B cell (primary cell): ENCODE measurements at regions not wholly inside any gene's neighbourhood (a gene's known extent, or its start where the extent isn't known, plus 50 kb on each side); places are given as distances from the start of the nearest gene placed in this dataset.
"Not testable (repeated sequence)": the region's sequence is repeated elsewhere in the genome, so short reads cannot be mapped to it uniquely, and the experiment has no call there.

Experiments used
- ATAC-seq: fragments of 200-7000 bp; cut with Tn5 transposase; one replicate; pipeline ENCODE4 v1.10.0; 2021; ENCODE audit warnings: low read depth, mild to moderate bottlenecking, moderate number of reproducible peaks, moderate library complexity
- CTCF ChIA-PET: fragments of 350-600 bp; sonication (Branson Sonifier 250); formaldehyde crosslinking; loops from one replicate; lab custom pipeline; 2021; ENCODE audit warnings: antibody characterized with exemption, inconsistent platforms; lab: Charles Lee
- POLR2A ChIA-PET: fragments of 350-600 bp; sonication (Branson Sonifier 250); formaldehyde crosslinking; loops from one replicate; lab custom pipeline; 2021; ENCODE audit warnings: antibody characterized with exemption; lab: Charles Lee
- DNase-seq: peaks from one replicate; pipeline ENCODE4 v3.0.0; 2013
- H2AFZ ChIP-seq: 2 replicates; pipeline ENCODE4 v1.6.1; 2012; ENCODE audit warnings: mild to moderate bottlenecking, low read depth, low read length; ENCODE audit not compliant: insufficient read depth, poor library complexity, severe bottlenecking
- H3K27ac ChIP-seq, 2 donors: 1 replicate in 1 of 2; 2 replicates in 1 of 2; pipeline ENCODE4 v1.5.1; 2012 to 2013; ENCODE audit warnings: low read length in 2 of 2, mild to moderate bottlenecking in 2 of 2, moderate library complexity in 1 of 2
- H3K27me3 ChIP-seq, 4 experiments: fragments of 200-600 bp in 1 of 4; sonication (generic) in 1 of 4; replicated peaks in 1 of 4; 1 replicate in 2 of 4; 2 replicates in 2 of 4; pipeline versions ENCODE4 v1.6.1 to v1.7.0; 2013 to 2016; ENCODE audit warnings: low read length in 3 of 4, mild to moderate bottlenecking in 2 of 4, mixed read lengths in 1 of 4, moderate library complexity in 1 of 4; ENCODE audit not compliant: insufficient read depth in 4 of 4, control insufficient read depth in 3 of 4; ENCODE audit errors: control extremely low read depth in 1 of 4
- H3K36me3 ChIP-seq, 2 experiments: replicated peaks in 1 of 2; 1 replicate in 1 of 2; 2 replicates in 1 of 2; pipeline versions ENCODE4 v1.6.1 to v1.7.1; 2013; ENCODE audit warnings: low read length in 1 of 2; ENCODE audit not compliant: insufficient read depth in 2 of 2, control insufficient read depth in 1 of 2; ENCODE audit errors: control extremely low read depth in 1 of 2, extremely low read depth in 1 of 2
- H3K4me1 ChIP-seq, 2 donors: fragments of 200-600 bp in 1 of 2; sonication (generic) in 1 of 2; 1 replicate in 1 of 2; 2 replicates in 1 of 2; pipeline versions ENCODE4 v1.5.1 to v1.6.1; 2013 to 2017; ENCODE audit warnings: low read length in 2 of 2; ENCODE audit not compliant: control insufficient read depth in 2 of 2, insufficient read depth in 2 of 2
- H3K4me2 ChIP-seq: replicated peaks from 2 replicates; pipeline ENCODE3; 2012; ENCODE audit warnings: mild to moderate bottlenecking, low read depth, low read length; ENCODE audit not compliant: poor library complexity, severe bottlenecking
- H3K4me3 ChIP-seq, 5 experiments: fragments of 200-600 bp in 1 of 5; sonication (generic) in 1 of 5; 1 replicate in 3 of 5; 2 replicates in 2 of 5; pipeline versions ENCODE4 v1.5.1 to v1.7.0; 2011 to 2016; ENCODE audit warnings: low read length in 4 of 5, mild to moderate bottlenecking in 4 of 5, low read depth in 2 of 5, control low read depth in 1 of 5, moderate library complexity in 1 of 5; ENCODE audit not compliant: insufficient read depth in 1 of 5; ENCODE audit errors: control extremely low read depth in 1 of 5, extremely low read depth in 1 of 5
- H3K79me2 ChIP-seq: fragments of 200-600 bp; sonication (generic); one replicate; pipeline ENCODE4 v1.6.0; 2016; ENCODE audit warnings: low read length; ENCODE audit not compliant: control insufficient read depth, insufficient read depth
- H3K9ac ChIP-seq: fragments of 200-600 bp; sonication (generic); 2 replicates; pipeline ENCODE4 v1.6.1; 2017; ENCODE audit warnings: mild to moderate bottlenecking, low read length, moderate library complexity
- H3K9me3 ChIP-seq, 3 donors: one replicate each; pipeline versions ENCODE4 v1.6.1 to v1.7.1; 2013; ENCODE audit warnings: low read length in 2 of 3; ENCODE audit not compliant: control insufficient read depth in 2 of 3, insufficient read depth in 1 of 3; ENCODE audit errors: control extremely low read depth in 1 of 3
- H4K20me1 ChIP-seq: 2 replicates; pipeline ENCODE4 v1.6.0; 2012; ENCODE audit warnings: mild to moderate bottlenecking, low read length; ENCODE audit not compliant: insufficient read depth, control insufficient read depth, poor library complexity, severe bottlenecking
- H3K27ac Mint-ChIP-seq: one replicate; pipeline ENCODE4 v1.8.0; 2021; ENCODE audit warnings: mixed read lengths
- H3K27me3 Mint-ChIP-seq: one replicate; pipeline ENCODE4 v1.8.0; 2021; ENCODE audit warnings: mixed read lengths
- H3K4me1 Mint-ChIP-seq: one replicate; pipeline ENCODE4 v1.8.0; 2021; ENCODE audit warnings: mixed read lengths
- H3K4me3 Mint-ChIP-seq: one replicate; pipeline ENCODE4 v1.8.0; 2021; ENCODE audit warnings: mixed read lengths
- H3K9me3 Mint-ChIP-seq: one replicate; pipeline ENCODE4 v1.8.0; 2022; ENCODE audit warnings: mixed read lengths; ENCODE audit not compliant: insufficient read depth
- EZH2 ChIP-seq: IDR thresholded peaks from 2 replicates; pipeline ENCODE4 v1.6.1; 2012; ENCODE audit warnings: borderline replicate concordance, low read depth, mild to moderate bottlenecking, moderate library complexity, low read length; ENCODE audit not compliant: insufficient read depth, poor library complexity, severe bottlenecking
- WGBS: methylation state at CpG from one replicate; pipeline ENCODE4 v1.1.5; 2013; ENCODE audit warnings: missing lambda C conversion rate; ENCODE audit not compliant: insufficient coverage; 5-methylcytosine and 5-hydroxymethylcytosine counted together
- intact Hi-C: fragments of 100-400 bp; cut with micrococcal nuclease; formaldehyde crosslinking; loops from one replicate; pipeline ENCODE4 v1.10.0; 2022
- TF ChIP-seq, protein P1 (sequence below): fragments of 200-600 bp; IDR thresholded peaks from one replicate; pipeline ENCODE4 v1.8.0; 2022; ENCODE audit warnings: antibody characterized with exemption, mild to moderate bottlenecking

- Mint-ChIP-seq H3K9me3 (peaks cover 2% of the 10 kb centered on the region), H3K27me3 (peaks cover 4% of the 10 kb centered on the region), H3K4me3 (no peak overlapping the region), H3K4me1 (no peaks in the 10 kb centered on the region), H3K27ac (no peak overlapping the region)
- no peak overlapping the region for H3K4me2 ChIP-seq
- ATAC-seq (no peak), DNase-seq (no peak)
- no peaks in the 10 kb centered on the region for H3K4me1 ChIP-seq
- ChIA-PET CTCF (no interaction called here), POLR2A (no interaction called here)
- no peaks in the 10 kb centered on the region for H3K27me3 ChIP-seq
- no peaks in the 10 kb centered on the region for H3K79me2 ChIP-seq
- TF ChIP-seq, protein P1, sequence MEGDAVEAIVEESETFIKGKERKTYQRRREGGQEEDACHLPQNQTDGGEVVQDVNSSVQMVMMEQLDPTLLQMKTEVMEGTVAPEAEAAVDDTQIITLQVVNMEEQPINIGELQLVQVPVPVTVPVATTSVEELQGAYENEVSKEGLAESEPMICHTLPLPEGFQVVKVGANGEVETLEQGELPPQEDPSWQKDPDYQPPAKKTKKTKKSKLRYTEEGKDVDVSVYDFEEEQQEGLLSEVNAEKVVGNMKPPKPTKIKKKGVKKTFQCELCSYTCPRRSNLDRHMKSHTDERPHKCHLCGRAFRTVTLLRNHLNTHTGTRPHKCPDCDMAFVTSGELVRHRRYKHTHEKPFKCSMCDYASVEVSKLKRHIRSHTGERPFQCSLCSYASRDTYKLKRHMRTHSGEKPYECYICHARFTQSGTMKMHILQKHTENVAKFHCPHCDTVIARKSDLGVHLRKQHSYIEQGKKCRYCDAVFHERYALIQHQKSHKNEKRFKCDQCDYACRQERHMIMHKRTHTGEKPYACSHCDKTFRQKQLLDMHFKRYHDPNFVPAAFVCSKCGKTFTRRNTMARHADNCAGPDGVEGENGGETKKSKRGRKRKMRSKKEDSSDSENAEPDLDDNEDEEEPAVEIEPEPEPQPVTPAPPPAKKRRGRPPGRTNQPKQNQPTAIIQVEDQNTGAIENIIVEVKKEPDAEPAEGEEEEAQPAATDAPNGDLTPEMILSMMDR: no peak
- no peak for TF ChIP-seq EZH2
- no peaks in the 10 kb centered on the region for H3K36me3 ChIP-seq
- H3K9ac ChIP-seq: no peak overlapping the region
- H4K20me1 ChIP-seq: no peaks in the 10 kb centered on the region
- H2AFZ ChIP-seq: no peak overlapping the region
- no peak overlapping the region for H3K27ac ChIP-seq
- no peak overlapping the region for H3K4me3 ChIP-seq
- H3K9me3 ChIP-seq: no peaks in the 10 kb centered on the region
- intact Hi-C loops: no loop called here
Measured at GRCh38 chr2:55796121-55796520, 102.5 kb upstream of the PNPT1 start.

DNA sequence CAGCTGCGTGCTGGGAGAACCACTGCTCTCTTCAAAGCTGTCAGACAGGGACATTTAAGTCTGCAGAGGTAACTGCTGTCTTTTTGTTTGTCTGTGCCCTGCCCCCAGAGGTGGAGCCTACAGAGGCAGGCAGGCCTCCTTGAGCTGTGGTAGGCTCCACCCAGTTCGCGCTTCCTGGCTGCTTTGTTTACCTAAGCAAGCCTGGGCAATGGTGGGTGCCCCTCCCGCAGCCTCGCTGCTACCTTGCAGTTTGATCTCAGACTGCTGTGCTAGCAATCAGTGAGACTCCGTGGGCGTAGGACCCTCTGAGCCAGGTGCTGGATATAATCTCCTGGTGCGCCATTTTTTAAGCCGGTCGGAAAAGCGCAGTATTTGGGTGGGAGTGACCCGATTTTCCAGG is 100.0 kb upstream of the PNPT1 start:
- H3K36me3 ChIP-seq, H4K20me1 ChIP-seq, H2AFZ ChIP-seq, H3K4me3 ChIP-seq, H3K9me3 Mint-ChIP-seq, H3K27ac Mint-ChIP-seq, intact Hi-C loops, H3K4me3 Mint-ChIP-seq, H3K4me1 Mint-ChIP-seq, H3K4me1 ChIP-seq, H3K9me3 ChIP-seq, H3K27ac ChIP-seq, H3K4me2 ChIP-seq, H3K27me3 ChIP-seq, H3K79me2 ChIP-seq, CTCF ChIA-PET, POLR2A ChIA-PET, H3K9ac ChIP-seq, H3K27me3 Mint-ChIP-seq, DNase-seq, ATAC-seq: not testable (repeated sequence)
- 95% methylated on average over 10 of the region's 12 CpGs for WGBS
